Adrenal gland (tissue), 5 donors: ENCODE measurements at regions not wholly inside any gene's neighbourhood (a gene's known extent, or its start where the extent isn't known, plus 50 kb on each side); places are given as distances from the start of the nearest gene placed in this dataset.

ENCODE experiments used
- CTCF ChIP-seq, 6 experiments: fragments of 450-650 bp in 4 of 6; fragments of 200-600 bp in 2 of 6; sonication (generic) in 1 of 6; IDR thresholded peaks; 1 replicate in 5 of 6; 2 replicates in 1 of 6; pipeline versions ENCODE4 v1.5.1 to v1.8.0; 2016 to 2021; ENCODE audit warnings: antibody characterized with exemption in 6 of 6, mild to moderate bottlenecking in 2 of 6, moderate library complexity in 1 of 6
- POLR2A ChIP-seq, 2 donors: fragments of 450-650 bp; IDR thresholded peaks; one replicate each; pipeline ENCODE4 v1.6.1; 2017; ENCODE audit warnings: antibody characterized with exemption in 2 of 2, mild to moderate bottlenecking in 2 of 2, moderate library complexity in 1 of 2
- donor health status: DM: no; HTN: no; CAD: no.

GRCh38 chr9:99699396-99699795, 122.3 kb upstream of the NR4A3 start:
- TF ChIP-seq CTCF (IDR thresholded peaks at IDR 0.05) (no peak), POLR2A (IDR thresholded peaks at IDR 0.05) (no peak)
